PC-9 (cell line): ENCODE measurements at regions not wholly inside any gene's neighbourhood (a gene's known extent, or its start where the extent isn't known, plus 50 kb on each side); places are given as distances from the start of the nearest gene placed in this dataset.

ENCODE experiments used
- EZH2 ChIP-seq: fragments of 200-600 bp; sonication (generic); IDR thresholded peaks from 2 replicates; pipeline ENCODE4 v1.8.0; 2017; ENCODE audit warnings: antibody characterized with exemption, low read depth
- TF ChIP-seq, protein P1 (sequence below): fragments of 200-600 bp; sonication (generic); conservative IDR thresholded peaks from 2 replicates; pipeline ENCODE4 v1.6.1; 2017; ENCODE audit warnings: mixed run types, antibody characterized with exemption, mild to moderate bottlenecking, moderate library complexity

DNA sequence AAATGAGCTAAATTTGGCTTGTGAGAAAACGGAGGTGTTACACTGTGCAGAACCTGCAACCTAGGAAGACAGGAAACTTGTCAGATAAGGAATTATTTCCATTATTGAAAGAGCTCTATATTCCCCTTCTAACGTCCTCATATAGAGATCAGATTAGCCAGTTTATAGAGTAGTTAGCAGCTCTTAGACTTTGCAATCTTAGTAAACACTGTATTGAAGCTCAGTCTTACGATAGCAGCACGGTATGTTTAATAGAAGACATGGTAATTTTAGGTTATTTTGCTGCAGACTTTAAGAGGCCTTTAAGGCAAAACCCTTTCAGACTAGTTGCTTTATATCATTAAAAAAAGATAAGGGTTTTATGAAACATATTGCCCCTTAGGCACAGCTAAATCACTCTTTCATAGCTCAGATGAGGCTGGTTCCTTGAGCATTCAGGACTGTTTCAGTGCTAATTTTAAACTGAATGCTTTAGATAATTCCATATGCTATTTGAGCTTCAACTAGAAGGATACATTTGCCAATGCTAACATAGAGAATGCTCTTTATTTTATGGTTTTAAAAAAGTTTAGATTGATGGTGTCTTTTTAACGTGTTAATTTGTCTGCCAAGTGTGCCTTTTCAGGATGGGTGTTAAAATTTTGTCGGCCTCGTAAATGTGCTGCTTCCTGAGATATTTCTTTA is 234.3 kb downstream of the PYDC2 start:
- TF ChIP-seq, protein P1, sequence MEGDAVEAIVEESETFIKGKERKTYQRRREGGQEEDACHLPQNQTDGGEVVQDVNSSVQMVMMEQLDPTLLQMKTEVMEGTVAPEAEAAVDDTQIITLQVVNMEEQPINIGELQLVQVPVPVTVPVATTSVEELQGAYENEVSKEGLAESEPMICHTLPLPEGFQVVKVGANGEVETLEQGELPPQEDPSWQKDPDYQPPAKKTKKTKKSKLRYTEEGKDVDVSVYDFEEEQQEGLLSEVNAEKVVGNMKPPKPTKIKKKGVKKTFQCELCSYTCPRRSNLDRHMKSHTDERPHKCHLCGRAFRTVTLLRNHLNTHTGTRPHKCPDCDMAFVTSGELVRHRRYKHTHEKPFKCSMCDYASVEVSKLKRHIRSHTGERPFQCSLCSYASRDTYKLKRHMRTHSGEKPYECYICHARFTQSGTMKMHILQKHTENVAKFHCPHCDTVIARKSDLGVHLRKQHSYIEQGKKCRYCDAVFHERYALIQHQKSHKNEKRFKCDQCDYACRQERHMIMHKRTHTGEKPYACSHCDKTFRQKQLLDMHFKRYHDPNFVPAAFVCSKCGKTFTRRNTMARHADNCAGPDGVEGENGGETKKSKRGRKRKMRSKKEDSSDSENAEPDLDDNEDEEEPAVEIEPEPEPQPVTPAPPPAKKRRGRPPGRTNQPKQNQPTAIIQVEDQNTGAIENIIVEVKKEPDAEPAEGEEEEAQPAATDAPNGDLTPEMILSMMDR, result no peak
- no peak for TF ChIP-seq EZH2
